ENCODE measurements at regions not wholly inside any gene's neighbourhood (a gene's known extent, or its start where the extent isn't known, plus 50 kb on each side); places are given as distances from the start of the nearest gene placed in this dataset.
"Not testable (repeated sequence)": the region's sequence is repeated elsewhere in the genome, so short reads cannot be mapped to it uniquely, and the experiment has no call there.

DNA sequence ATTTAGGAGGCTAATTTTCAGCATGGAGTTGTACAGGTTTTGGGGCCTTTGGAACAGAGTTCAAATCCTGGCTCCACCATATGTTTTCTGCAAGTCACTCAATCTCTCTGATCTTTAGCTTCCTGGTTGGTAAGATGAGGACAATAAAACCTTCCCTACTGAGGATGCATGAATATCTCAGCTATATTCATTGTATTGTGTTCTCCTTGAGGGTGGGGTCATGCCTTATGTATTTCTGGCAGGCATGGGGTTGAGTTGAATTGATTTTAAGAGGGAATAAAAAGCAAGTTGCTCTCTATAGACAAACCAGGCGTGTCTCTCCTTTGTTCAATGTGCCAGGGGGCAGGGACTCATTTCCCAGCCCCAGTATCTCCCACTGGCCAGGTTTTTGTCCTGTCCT, 173.1 kb downstream of the C12orf75 start:
- no peak for DNase-seq (ENCODE audit: low read depth in 2 of 2)
- TF ChIP-seq, protein P1, sequence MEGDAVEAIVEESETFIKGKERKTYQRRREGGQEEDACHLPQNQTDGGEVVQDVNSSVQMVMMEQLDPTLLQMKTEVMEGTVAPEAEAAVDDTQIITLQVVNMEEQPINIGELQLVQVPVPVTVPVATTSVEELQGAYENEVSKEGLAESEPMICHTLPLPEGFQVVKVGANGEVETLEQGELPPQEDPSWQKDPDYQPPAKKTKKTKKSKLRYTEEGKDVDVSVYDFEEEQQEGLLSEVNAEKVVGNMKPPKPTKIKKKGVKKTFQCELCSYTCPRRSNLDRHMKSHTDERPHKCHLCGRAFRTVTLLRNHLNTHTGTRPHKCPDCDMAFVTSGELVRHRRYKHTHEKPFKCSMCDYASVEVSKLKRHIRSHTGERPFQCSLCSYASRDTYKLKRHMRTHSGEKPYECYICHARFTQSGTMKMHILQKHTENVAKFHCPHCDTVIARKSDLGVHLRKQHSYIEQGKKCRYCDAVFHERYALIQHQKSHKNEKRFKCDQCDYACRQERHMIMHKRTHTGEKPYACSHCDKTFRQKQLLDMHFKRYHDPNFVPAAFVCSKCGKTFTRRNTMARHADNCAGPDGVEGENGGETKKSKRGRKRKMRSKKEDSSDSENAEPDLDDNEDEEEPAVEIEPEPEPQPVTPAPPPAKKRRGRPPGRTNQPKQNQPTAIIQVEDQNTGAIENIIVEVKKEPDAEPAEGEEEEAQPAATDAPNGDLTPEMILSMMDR (IDR thresholded peaks at IDR 0.05; ENCODE audit: low read depth, low read length), result no peak
- H3K4me3 ChIP-seq (replicated peaks in 1 of 2; ENCODE audit: low read depth in 2 of 2, low read length in 2 of 2), result no peak overlapping the region

DNA sequence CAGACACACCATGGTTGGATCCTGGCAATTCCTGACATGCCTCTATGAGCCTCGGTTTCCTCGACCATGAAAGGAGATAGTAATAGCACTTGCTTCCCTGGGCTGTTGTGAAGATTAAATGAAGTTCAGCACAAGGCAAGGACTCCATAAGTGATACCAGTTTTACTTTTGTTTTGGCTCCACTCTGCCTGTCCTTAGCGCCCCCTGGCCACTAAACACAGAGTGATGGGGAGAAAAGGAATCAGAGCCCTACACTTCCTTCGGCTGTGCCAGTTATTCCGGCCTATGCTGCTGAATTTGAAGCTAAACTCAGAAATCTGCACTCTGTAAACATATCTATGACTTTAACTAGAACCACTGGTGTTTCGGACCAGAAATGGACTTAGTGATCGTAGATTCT, 173.8 kb downstream of the C12orf75 start:
- TF ChIP-seq, protein P1 (IDR thresholded peaks at IDR 0.05; ENCODE audit: low read depth, low read length), result no peak
- no peak for DNase-seq (ENCODE audit: low read depth in 2 of 2)

DNA sequence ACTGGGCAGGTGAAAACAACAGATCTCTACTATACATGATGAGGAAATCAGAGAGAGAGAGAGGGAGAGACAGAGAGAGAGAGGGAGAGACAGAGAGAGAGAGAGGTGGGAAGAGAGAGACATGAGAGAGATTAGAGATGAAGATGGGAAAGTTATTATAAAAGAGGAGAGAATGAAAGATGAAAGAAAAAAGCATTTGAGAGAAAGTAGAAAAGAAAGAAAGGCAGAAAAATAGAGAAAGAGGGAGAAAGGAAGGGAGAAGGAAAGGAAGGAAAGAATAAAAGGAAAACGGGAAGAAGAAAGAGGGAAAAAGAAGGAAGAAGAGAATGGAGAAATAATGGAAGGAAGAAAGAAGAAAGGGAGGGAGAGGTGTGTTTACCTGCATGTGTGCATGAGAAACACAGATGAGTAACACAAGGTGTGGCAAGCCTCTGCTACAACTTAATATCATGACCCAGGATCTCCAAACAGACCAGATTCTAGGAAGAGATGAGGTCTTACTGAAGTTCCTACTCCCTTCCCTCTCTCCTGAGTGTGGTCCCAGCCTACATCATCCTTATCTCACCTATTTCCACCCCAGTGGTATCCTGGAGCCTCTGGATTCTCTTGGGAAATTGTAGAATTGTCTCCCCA, 176.3 kb downstream of the C12orf75 start:
- no peak for DNase-seq (ENCODE audit: low read depth in 2 of 2)
- H3K4me3 ChIP-seq (replicated peaks in 1 of 2; ENCODE audit: low read depth in 2 of 2, low read length in 2 of 2), result no peak overlapping the region
- TF ChIP-seq, protein P1 (IDR thresholded peaks at IDR 0.05; ENCODE audit: low read depth, low read length), result no peak

More for the DNA sequence above, 173.8 kb downstream of the C12orf75 start:
- H3K4me3 ChIP-seq (replicated peaks in 1 of 2; ENCODE audit: low read depth in 2 of 2, low read length in 2 of 2), result no peak overlapping the region

DNA sequence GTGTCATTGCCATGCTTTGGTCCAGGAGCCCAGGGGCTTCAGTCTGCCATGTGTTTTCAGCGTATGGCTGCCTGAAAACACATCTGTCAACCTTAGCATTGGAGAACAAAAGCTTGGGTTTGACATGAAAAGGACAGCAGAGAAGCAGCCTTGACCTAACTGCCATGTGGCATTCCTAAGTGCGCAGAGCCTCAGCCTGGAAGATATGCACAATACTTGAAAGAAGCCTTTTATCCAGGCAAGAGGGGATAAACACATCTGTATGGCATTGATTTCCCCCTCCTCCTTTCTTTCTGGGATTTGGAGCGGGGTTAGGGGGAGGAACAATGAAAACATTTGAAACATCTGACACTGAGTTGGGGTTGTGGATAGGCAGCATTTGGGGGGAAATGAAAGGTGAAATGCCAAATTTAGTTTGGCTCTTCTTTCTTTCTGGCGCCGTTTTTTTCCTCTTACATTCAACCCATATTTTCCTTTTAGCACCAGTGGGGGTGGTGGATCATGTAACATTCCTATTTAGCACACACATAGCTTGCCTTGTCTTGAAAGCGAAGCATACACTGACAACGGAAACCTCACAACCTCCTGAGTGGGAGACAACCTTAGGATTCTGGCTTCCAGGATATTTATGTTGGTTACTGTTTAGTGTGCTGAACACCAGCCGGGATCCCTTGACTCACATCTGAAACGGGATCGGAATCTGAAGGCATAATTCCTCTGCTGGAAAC, 177.0 kb downstream of the C12orf75 start:
- DNase-seq (ENCODE audit: low read depth in 2 of 2), result peak; percentile 28 to 51
- TF ChIP-seq, protein P1 (IDR thresholded peaks at IDR 0.05; ENCODE audit: low read depth, low read length), result no peak
- H3K4me3 ChIP-seq (replicated peaks in 1 of 2; ENCODE audit: low read depth in 2 of 2, low read length in 2 of 2), result no peak overlapping the region

DNA sequence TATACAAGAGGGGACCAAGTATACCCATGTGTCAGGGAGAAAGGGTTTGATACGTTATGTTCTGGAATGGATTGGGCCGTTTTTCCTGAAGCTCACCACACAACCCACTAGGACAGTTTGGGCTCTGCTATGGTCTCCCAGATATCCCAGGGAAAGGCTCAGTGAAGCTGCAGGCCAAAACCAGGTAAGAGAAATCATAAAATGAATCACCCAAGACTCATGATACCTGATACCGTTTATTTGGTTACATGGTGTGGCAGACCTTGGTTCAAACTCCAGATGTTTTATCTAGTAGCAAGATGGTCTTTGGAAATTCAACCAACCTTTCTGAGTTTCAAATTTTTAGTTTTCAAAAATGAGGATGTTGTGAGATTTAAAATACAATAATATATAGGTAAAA, 177.6 kb downstream of the C12orf75 start:
- no peak for DNase-seq (ENCODE audit: low read depth in 2 of 2)
- TF ChIP-seq, protein P1 (IDR thresholded peaks at IDR 0.05; ENCODE audit: low read depth, low read length), result no peak
- no peak overlapping the region for H3K4me3 ChIP-seq (replicated peaks in 1 of 2; ENCODE audit: low read depth in 2 of 2, low read length in 2 of 2)

DNA sequence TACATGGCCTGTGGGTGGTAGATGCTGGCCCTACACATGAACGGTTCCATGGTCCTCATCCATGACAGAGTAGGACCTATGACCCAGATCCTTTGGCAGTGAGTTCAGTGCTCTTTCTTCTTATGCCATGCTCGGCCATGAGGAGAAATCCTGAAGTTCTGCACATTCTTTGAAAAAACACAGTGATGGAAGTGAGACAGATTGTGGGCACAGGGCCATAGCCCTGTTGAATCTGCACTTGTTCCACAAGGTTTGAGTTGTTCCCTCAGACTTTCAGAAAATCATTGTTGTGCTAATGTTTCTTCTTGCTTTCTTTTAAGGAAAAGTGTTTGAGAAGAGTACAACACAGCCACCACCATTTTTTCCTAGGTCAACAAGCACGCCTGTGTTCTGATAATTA, 180.0 kb downstream of the C12orf75 start:
- DNase-seq (ENCODE audit: low read depth in 2 of 2), result no peak
- TF ChIP-seq, protein P1 (IDR thresholded peaks at IDR 0.05; ENCODE audit: low read depth, low read length), result no peak

DNA sequence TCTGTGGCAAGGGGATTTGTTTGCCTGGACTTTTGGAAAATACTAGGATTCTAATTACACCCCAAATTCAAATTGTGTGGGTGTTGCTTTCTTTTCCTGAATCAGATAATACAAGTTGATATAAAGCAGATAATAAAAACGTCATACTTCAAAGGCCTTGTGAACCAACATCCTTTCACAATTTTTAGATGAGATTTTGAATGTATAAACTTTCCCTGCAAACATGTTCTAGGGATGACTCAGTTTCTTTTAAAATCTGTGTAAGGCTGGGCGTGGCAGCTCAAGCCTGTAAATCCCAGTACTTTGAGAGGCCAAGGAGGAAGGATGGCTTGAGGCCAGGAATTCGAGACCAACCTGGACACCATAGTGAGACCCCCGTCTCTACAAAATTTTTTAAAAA, 182.4 kb downstream of the C12orf75 start:
- DNase-seq (ENCODE audit: low read depth in 2 of 2), result peak in 1 of 2 donors; percentile 30
- not testable (repeated sequence) for H3K4me3 ChIP-seq (replicated peaks in 1 of 2; ENCODE audit: low read depth in 2 of 2, low read length in 2 of 2)

More for the DNA sequence above, 180.0 kb downstream of the C12orf75 start:
- H3K4me3 ChIP-seq (replicated peaks in 1 of 2; ENCODE audit: low read depth in 2 of 2, low read length in 2 of 2), result no peak overlapping the region
